ENCODE measurements at regions not wholly inside any gene's neighbourhood (a gene's known extent, or its start where the extent isn't known, plus 50 kb on each side); places are given as distances from the start of the nearest gene placed in this dataset.

DNA sequence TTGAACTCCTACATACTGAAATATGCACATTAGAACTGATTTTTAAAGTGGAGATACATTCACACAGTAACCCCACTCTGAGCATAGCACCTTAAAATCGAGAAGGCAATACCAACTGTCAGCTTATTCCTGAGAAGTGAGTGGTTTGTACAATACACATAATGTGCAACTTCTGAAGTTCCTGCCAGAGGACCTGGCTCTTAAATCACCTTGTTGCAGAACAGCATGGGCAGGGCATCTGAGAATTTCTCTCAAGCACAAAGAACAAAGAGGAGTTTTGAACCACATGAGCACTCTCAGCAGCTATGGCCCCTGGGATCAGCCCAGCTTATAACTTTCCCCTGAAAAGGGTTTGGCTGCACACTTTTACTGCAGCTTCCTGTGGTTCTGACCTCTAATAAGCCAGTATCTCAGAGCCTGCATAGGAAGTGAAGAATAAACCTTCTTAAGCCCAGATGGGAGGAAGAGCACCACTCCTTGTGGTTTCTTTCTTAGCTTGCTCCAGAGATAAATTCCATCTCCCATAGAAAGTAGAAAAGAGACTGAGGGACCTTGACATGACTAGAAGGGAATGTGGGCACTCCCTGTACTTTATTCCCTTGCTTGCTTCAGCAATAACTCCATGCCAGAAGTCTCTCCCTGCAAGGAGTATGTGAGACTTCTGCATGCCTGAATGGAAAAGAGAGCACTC lies 862.3 kb downstream of the SUCLG1 start:
- no peak for DNase-seq

DNA sequence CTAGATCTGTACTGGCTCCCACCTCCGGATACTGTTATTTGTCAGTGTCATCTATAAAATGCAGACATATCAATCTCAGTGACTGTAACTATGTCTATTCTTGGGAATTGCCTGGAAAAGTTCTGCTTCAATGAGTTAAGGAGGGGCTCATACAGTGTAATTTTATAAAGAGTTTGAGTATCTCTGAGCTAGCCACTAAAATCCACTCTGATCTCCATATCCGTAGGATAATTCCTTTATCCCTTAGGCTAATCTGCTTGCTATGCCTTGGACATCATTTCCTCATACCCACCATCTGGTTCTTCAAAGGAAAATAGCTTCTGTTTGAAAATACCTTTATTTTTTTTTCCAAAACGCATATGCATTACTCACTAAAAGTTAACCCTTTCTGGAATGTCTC lies 863.2 kb downstream of the SUCLG1 start:
- DNase-seq, result no peak

DNA sequence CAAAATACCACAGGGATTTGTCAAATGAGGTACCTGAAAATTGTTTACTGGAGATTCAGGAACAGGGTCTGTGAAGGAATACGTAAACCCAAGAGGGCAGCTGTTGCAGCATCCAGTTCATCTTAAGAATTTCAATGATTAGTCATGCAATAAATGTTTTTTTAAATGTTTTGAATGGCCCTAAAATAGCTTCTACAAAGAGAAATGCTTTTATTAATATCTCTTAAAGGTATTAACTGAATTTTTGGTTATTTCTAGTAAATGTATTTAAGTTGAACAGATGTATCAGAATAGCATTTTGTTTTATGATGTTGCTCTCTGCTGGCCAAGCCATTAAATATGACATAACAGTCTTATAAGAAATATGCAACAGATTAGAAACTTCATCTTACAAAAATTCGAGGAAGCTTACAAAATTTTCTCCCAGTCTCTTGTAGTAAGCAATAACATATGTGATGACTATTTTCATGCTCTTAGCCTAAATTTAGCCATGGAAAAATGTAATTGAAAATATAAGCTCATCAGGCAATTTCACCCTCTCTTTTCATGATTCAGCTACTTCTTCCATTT lies 863.9 kb downstream of the SUCLG1 start:
- DNase-seq, result no peak

DNA sequence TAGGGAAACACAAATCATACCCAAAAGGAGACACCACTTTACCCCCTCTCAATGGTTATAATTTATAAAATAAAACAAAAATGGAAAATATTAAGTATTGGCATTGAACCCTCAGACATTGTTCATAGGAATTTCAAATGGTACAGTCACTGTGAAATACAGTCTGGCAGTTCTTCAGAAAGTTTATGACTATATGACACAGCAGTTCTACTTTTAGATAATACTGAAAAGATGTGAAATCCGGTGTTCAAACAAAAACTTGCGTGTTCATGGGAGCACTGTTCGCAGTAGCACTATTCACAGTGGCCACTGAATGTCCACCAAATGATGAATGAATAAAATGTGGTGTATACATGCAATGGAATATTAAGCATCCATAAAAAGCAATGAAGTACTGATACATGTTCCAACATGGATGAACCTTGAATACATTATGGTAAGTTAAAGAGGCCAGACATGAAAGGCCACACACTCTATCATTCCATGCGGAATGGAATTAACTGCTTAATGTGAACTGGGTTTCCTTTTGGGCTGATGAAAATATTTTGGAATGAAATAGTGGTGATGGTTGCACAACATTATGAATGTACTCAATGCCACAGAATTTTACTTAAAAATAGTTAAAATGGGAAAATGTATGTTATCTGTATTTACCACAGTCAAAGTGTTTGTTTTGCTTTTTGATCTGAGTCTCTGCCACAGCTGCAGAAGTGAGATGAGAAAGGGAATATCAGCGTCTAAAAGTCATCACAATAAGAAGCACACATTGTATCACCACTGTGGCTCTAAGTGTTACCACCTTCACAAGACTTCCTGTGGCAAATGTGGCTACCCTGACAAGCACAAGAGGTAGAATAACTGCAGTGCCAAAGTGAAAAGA lies 864.6 kb downstream of the SUCLG1 start:
- DNase-seq, result no peak

DNA sequence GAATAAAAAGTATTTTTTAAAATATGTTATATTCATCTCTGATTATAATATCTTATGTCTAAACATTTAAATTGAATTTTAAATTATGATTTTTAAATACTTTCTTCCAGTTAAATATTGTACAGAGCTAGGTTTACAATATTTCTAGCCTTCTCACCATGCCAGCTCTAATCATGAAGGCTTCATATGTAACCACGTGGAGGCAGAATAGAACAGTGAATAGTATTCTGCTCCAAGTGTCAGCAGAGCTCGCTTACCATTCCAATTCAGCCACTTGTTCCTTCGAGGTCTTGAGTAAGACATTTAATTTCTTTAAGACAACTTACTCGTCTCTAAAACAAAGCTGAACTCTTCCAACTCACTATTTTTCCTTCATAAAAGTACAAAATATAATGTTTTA lies 871.8 kb downstream of the SUCLG1 start:
- DNase-seq, result no peak

DNA sequence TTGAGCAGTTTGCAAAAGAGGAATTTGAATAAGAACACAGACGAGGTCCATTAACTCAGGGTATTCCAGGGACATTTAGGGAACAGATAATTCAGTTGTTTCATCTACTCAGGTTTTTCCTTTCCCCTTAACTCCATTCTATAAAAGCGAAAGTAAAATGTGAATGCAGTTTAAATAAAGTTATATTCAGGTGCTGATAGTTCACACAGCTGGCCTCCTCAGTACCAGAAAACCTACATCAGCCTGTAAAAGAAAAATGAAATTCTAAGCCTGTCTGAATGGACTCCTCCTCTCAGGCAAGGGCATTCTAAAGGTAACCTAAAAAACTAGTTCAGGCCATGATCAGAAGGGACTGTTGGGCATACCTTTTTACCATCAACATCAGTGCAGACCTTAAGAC lies 873.8 kb downstream of the SUCLG1 start:
- DNase-seq, result no peak

DNA sequence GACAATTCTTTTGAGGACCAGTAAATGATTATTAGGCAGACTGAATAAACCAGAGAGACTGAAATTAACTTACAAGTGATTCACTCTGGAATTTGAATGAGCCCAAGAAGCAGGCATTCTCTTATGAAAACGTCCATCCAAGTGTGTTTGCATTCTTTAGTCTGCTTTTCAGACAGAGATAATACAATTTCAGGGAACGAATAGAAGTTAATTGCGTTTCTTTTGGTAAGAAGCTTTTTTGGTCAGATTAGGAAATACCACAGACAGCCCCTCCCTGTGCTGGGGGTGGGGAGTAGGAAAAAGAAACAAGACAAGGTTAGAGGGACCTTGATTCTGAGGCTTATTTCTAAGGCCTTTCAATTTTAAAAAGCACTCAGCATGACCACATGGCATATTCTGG lies 874.4 kb downstream of the SUCLG1 start:
- no peak for DNase-seq

DNA sequence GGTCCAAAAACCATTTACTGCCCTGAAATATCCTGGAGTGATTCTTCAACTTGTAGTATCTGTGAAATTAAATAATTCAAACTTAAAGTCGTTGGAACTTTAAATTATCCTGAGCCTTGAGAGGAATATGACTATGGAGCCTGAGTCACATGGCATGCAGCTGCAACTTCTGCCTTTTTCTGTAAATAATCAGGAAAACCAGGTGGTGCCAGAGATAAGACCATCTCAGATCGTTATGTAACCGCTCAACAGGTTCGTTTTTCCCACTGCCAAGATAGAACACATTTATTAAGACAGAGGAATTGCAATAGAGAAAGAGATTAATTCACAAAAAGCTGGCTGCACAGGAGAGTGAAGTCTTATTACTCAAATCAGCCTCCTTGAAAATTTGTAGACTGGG lies 876.5 kb downstream of the SUCLG1 start:
- no peak for DNase-seq

DNA sequence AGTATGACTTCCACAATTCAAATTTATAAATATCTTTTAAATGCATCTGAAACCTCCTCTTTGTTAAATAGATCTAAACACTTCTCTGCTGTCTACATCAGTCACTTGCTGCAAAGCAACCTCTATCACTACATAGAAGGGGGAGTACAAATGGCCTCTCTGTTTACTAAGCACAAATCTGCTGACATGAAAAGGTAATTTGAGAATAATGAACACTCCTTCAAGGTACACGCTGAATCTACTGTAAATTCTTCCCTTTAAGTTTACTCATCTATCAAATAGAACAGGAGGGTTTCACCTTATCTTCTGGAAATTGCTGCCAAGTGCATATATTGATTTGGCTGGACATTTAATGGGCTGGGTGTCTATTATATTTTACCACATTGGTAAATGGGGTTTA lies 879.6 kb downstream of the SUCLG1 start:
- no peak for DNase-seq

DNA sequence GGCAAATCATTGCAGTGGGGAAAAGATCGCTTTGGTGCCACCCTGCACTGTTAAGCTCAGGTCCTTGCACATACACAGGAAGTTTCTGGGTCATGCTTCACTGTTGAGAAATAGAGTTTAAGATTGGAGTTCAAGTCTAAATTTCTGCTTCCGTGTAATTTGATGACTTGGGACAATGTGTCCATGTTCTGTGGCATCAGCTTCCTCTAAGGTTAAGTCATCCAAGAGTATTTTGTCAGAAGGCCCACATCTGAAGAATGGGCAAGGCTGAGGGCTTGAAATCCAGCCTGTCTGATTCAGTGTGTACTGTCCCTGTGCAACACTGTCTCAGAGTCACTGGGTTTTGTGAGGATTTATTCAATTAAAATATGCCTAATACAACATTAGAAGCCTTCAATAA lies 880.7 kb downstream of the SUCLG1 start:
- no peak for DNase-seq

DNA sequence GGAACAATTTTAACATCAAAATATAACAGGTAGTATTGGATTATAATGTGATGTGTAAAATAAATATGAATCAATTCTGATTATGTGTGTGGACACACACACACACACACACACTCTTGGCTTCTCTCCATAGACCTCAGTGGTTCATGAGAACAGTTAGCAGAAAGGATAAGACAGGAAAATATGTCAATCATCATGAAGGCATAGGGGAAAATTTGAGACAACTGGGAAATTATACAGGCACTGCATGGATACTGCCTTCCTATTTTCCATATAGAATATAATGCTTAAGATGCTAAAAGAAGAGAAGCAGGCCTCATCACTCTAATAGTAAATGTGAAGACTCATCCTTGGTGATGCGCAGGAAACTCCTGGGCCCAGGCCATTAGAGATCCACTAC lies 884.5 kb downstream of the SUCLG1 start:
- no peak for DNase-seq

DNA sequence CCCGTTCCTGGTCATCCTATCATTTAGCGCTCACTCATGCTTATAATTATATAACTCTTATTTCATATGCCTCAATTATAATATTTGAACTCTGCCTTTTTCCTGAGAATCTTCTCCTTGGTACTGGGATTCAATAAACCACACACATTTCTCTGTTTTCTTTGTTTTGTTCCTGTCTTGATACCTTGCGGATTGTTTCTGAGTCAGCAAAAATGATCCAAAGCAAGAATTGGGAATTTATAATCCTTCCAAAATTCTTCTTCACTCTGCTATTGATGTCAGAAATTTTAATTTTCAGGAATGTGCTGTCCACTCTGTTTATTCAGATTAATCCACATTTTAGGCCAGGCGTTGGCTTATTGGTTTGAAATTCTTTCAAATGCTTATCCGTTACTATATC lies 886.0 kb downstream of the SUCLG1 start:
- no peak for DNase-seq

DNA sequence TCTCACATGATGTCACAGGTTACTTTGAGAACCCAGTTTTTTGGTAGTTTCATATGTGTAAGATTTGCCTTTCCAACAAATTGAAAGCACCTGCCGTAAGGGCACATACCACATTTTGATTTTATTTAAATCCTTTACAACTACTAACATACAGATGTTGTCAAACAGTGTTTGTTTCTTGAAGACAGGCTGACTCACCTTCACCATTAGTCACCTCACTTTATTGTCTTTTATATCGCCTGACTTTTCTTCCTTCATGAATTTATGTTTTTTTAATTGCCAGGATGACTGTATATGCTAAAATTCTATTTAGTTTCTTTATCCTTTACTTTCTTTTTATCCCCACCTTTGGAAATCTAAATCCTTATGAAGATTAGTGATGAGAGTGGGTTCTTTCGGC lies 886.7 kb downstream of the SUCLG1 start:
- DNase-seq, result no peak

DNA sequence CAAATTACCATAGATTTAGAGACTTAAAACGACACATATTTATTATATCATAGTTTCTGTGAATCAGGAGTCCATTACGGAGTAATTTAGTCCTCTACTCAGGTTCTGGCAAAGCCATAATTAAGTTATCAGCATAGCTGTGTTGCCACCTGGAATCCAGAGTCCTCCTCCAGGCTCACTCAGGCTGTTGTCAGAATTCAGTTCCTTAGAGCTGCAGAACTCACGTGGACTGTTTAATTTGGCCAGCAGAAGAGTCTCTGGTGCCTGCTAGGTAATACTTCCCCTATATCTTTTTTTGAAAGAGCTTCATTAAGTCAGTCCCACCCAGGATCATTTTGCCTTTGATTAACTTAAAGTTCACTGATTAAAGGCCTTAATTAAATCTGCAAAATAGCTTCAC lies 891.5 kb downstream of the SUCLG1 start:
- no peak for DNase-seq

DNA sequence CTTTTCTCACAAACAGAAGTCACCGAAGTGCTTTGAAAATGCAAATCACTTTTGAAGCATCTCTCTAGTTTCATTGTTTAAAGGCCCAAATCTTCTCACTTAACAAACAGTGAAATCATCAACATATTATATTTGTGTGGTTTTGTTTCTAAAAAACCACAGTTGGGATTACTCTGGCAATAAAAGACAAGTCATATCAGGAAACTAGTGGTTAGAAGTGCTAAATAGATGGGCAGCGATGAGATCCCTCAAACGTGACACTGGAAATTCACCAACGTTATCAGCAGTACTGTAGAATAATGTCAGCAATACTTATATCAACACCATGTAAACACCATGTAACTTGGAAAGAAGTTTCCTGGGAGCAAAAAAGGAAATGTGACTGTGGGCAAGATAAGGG lies 893.5 kb downstream of the SUCLG1 start:
- no peak for DNase-seq

DNA sequence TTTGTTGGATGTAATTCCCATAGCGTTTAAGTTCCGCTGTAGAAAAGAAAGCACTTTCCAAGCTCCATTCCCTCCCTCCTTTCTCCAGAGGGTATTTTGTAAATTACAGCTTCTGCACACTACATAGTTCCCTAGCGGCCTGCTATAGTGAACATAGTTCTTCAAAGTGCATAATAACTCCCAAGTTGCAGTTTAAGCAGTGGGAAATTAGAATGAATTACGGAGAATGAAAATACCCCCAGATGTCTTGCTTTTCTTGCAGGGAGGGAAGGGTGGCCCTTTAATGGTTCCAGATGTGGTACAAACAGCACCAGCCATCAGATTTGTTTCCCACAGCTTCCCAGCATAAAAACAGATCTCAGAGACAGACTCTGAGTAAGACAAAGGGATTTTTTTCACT lies 893.9 kb downstream of the SUCLG1 start:
- no peak for DNase-seq

DNA sequence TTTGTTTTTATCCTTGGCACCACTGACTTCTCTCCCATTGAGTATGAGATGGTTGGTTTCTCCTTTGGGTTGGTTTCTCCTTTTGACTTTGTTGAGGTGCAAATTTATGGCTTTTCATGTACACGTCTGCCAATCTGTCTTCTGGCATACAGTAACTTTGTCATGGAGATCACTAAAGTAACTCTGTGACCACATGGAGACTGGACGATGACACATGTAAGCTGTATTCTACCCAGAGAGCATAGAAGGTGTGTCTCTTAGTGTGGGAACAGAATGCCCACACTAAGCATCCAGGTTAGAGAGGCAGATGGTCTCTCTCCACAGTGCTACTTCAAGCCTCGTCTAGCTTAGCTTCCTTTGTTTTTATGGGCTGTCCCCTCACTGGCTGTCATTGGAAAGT lies 897.5 kb downstream of the SUCLG1 start:
- no peak for DNase-seq

DNA sequence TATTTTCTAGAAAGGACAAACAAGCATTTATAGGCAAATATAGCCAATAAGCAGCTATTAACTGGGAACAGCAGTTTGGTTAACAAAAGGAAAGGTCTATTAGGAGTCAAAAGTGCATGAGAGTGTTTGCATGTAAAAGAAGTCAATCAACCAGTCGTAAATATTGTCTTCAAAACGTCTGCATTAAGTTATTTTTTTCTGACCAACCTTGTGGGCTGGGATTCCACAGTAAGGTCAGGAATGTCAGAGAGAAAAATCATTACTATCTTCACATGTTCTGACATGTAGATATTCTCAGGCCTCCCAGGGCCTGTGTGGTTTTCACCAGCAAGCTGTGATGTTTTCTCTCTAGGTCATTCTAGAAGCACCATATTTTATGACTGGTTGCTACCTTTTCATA lies 922.5 kb downstream of the SUCLG1 start:
- DNase-seq, result no peak

DNA sequence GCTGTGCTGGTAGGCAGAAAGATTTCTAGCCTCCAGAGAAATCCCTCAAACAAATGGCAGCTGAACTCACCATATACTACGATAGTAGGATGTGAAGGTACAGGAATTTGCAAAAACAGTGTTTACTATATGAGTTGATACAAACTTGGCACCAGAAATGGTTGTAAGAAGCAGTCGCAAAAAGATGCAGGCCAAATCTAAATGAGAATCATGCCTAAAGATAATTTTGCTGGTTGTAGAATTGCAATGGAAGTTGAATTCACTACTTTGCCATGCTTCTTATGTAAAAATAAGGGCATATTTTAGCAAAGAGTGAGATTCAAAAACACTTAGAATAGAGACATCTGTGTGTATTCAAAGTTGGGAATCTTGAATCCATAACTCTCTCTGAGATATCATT lies 924.7 kb downstream of the SUCLG1 start:
- no peak for DNase-seq

DNA sequence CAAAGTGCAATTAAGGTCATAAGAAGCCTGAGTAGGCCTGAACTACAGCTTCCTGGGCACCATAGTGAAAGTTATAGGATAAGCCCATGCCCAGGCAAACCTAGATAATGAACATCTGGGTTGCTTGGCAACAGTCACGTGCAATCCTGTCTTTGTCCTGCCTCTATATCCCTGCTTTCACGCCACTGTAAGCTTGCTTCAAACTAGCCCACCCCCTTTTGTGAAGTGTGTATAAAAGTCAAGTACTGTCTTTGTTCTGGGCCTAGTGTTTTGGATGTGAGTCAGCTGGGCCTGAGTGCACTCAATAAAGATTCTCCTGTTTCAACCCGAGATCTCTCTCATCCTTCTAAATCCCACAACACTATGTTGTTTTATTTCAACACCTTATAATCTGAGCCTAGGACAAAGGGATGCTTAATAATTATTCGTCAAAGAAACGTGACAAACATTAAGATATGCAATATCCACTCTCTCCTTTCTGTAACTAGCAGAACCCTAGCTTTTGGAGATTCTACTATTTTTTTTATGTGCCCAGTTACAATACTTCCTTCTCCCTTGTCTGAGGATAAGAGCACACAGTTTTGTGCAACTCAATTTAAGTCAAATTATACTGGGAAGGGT lies 927.8 kb downstream of the SUCLG1 start:
- no peak for DNase-seq

DNA sequence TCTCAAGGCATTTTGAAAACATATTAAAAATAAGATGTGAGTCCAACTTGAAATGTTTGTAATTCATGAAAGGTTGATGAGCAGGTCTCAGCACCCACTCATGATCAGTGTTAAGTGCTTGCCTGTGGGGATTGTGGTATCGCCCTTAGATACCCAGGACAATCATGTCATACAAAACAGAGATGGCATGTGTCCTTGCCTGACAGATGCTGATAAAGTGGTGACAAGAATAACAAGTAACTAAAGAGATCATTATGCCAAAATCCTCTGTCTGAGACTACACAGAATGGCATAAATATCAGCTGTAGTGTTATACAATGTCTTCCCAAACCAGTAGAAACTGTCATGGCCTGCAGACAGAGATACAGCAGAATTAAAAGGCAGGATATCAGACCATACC lies 930.3 kb downstream of the SUCLG1 start:
- no peak for DNase-seq

DNA sequence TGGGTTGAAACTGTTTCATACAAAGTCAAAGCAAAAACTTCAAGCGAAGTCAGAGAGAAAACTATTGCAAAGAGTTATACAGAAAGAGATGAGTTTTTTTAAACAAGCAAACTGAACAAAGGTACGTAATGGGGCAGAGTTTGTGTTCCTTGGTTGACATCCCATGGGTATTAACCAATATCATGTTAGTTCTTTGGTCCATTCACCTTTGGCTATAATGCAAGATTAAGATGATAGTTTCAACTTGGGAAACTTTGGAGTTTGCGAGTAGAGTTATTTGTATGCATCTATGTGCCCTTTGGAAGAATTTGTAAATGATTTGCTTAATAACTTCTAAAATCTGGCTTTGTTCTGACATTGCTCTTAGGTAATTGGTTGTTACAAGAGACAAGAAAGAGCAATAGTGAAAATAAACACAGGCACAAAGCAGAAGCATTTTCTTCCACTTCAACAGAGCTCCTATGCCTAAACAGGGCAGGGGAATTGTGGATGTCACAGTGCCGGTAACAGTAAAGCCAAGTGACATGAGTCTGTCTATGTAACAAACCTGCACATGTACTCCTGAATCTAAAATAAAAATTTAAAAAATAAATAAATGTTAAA lies 936.1 kb downstream of the SUCLG1 start:
- no peak for DNase-seq

DNA sequence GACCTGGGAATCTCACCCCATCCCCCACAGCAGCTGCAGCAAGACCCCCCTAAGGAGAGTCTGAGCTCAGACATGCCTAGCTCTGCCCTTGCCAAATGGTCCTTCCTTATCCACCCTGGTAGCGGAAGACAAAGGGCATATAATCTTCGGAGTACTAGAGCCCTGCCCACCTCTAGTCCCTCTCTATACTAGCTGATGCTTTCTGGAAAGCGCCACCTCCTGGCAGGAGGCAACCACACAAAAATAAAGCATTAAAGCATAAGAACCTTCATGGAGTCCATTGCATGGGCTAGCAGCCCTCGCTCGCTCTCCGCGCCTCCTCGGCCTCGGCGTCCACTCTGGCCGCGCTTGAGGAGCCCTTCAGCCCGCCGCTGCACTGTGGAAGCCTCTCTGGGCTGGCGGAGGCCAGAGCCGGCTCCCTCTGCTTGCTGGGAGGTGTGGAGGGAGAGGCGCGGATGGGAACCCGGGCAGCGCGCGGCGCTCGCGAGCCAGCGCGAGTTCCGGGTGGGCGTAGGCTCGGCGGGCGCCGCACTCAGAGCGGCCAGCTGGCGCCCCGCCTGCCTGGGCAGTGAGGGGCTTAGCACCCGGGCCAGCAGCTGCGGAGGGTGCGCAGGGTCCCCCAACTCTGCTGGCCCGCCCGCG lies 941.2 kb downstream of the SUCLG1 start:
- no peak for DNase-seq

Measured in activated naive CD4-positive, alpha-beta T cell treated with Interleukin-2 at 50 U/mL for 16 hours (primary cell).